ENCODE measurements at regions not wholly inside any gene's neighbourhood (a gene's known extent, or its start where the extent isn't known, plus 50 kb on each side); places are given as distances from the start of the nearest gene placed in this dataset.
A peak's percentile ranks its signal among the peaks of the same experiment; 100 is the strongest.

GRCh38 chr21:18069875-18070274, 174.8 kb upstream of the CHODL start:
- Mint-ChIP-seq H3K4me3 (no peak overlapping the region), H3K9me3 (peaks cover 0 to 2% of the 10 kb centered on the region in 2 donors), H3K27me3 (no peaks in the 10 kb centered on the region), H3K4me1 (ENCODE audit: low read depth in 2 of 2) (no peaks in the 10 kb centered on the region), H3K36me3 (ENCODE audit: insufficient read depth) (no peaks in the 10 kb centered on the region), H3K27ac (no peak overlapping the region)
- DNase-seq (no peak), ATAC-seq (replicated peaks) (no peak)

- Mint-ChIP-seq H3K36me3 (ENCODE audit: insufficient read depth) (no peaks in the 10 kb centered on the region), H3K9me3 (peaks cover 2 to 5% of the 10 kb centered on the region in 2 donors), H3K27me3 (no peaks in the 10 kb centered on the region), H3K4me1 (ENCODE audit: low read depth in 2 of 2) (peaks cover 0 to 2% of the 10 kb centered on the region in 2 donors), H3K27ac (no peak overlapping the region), H3K4me3 (no peak overlapping the region)
- no peak for ATAC-seq (replicated peaks)
- DNase-seq: no peak
Observed at GRCh38 chr21:18060402-18060801, 184.2 kb upstream of the CHODL start.

GRCh38 chr21:18058731-18059398, 185.8 kb upstream of the CHODL start:
- Mint-ChIP-seq H3K4me3 (no peak overlapping the region), H3K36me3 (ENCODE audit: insufficient read depth) (no peaks in the 10 kb centered on the region), H3K9me3 (peaks cover 2 to 5% of the 10 kb centered on the region in 2 donors), H3K27me3 (no peaks in the 10 kb centered on the region), H3K27ac (no peak overlapping the region), H3K4me1 (ENCODE audit: low read depth in 2 of 2) (peaks cover 0 to 2% of the 10 kb centered on the region in 2 donors)
- no peak for DNase-seq
- no peak for ATAC-seq (replicated peaks)

GRCh38 chr21:18053151-18053550, 191.5 kb upstream of the CHODL start:
- ATAC-seq (replicated peaks): no peak
- H3K27ac Mint-ChIP-seq: no peak overlapping the region
- no peaks in the 10 kb centered on the region for H3K4me1 Mint-ChIP-seq (ENCODE audit: low read depth in 2 of 2)
- H3K36me3 Mint-ChIP-seq (ENCODE audit: insufficient read depth): no peaks in the 10 kb centered on the region
- no peak for DNase-seq
- no peaks in the 10 kb centered on the region for H3K27me3 Mint-ChIP-seq
- no peak overlapping the region for H3K4me3 Mint-ChIP-seq
- H3K9me3 Mint-ChIP-seq: no peaks in the 10 kb centered on the region

GRCh38 chr21:18049461-18049860, 195.2 kb upstream of the CHODL start:
- Mint-ChIP-seq H3K27me3 (no peaks in the 10 kb centered on the region), H3K27ac (no peak overlapping the region), H3K4me1 (ENCODE audit: low read depth in 2 of 2) (no peaks in the 10 kb centered on the region), H3K36me3 (ENCODE audit: insufficient read depth) (no peaks in the 10 kb centered on the region), H3K4me3 (no peak overlapping the region), H3K9me3 (no peaks in the 10 kb centered on the region)
- no peak for DNase-seq
- ATAC-seq (replicated peaks): no peak

- H3K4me1 Mint-ChIP-seq (ENCODE audit: low read depth in 2 of 2): no peaks in the 10 kb centered on the region
- H3K27me3 Mint-ChIP-seq: no peaks in the 10 kb centered on the region
- ATAC-seq (replicated peaks) (peak; percentile 51), DNase-seq (peak in 2 of 3 experiments; percentile 1 to 2)
- no peaks in the 10 kb centered on the region for H3K9me3 Mint-ChIP-seq
- H3K36me3 Mint-ChIP-seq (ENCODE audit: insufficient read depth): no peaks in the 10 kb centered on the region
- no peak overlapping the region for H3K27ac Mint-ChIP-seq
- no peak overlapping the region for H3K4me3 Mint-ChIP-seq
Observed at GRCh38 chr21:18041012-18041411, 203.6 kb upstream of the CHODL start.

- DNase-seq (no peak), ATAC-seq (replicated peaks) (no peak)
- Mint-ChIP-seq H3K36me3 (ENCODE audit: insufficient read depth) (no peaks in the 10 kb centered on the region), H3K27ac (no peak overlapping the region), H3K4me1 (ENCODE audit: low read depth in 2 of 2) (no peaks in the 10 kb centered on the region), H3K27me3 (no peaks in the 10 kb centered on the region), H3K9me3 (no peaks in the 10 kb centered on the region), H3K4me3 (no peak overlapping the region)
Observed at GRCh38 chr21:18030248-18030647, 211.1 kb upstream of the C21orf91 start.

GRCh38 chr21:18026359-18026758, 207.2 kb upstream of the C21orf91 start:
- DNase-seq: no peak

GRCh38 chr21:18023711-18024110, 204.6 kb upstream of the C21orf91 start:
- H3K36me3 Mint-ChIP-seq (ENCODE audit: insufficient read depth): no peaks in the 10 kb centered on the region
- H3K4me1 Mint-ChIP-seq (ENCODE audit: low read depth in 2 of 2): no peaks in the 10 kb centered on the region
- no peak overlapping the region for H3K4me3 Mint-ChIP-seq
- H3K27me3 Mint-ChIP-seq: peaks cover 0 to 7% of the 10 kb centered on the region in 2 donors
- ATAC-seq (replicated peaks) (no peak), DNase-seq (no peak)
- H3K9me3 Mint-ChIP-seq: peaks cover 0 to 2% of the 10 kb centered on the region in 2 donors
- no peak overlapping the region for H3K27ac Mint-ChIP-seq

More at GRCh38 chr21:18026359-18026758, 207.2 kb upstream of the C21orf91 start:
- Mint-ChIP-seq H3K9me3 (peaks cover 0 to 2% of the 10 kb centered on the region in 2 donors), H3K4me3 (no peak overlapping the region), H3K27me3 (peaks cover 0 to 7% of the 10 kb centered on the region in 2 donors), H3K4me1 (ENCODE audit: low read depth in 2 of 2) (no peaks in the 10 kb centered on the region), H3K36me3 (ENCODE audit: insufficient read depth) (no peaks in the 10 kb centered on the region), H3K27ac (no peak overlapping the region)
- ATAC-seq (replicated peaks): no peak

GRCh38 chr21:18023157-18023556, 204.0 kb upstream of the C21orf91 start:
- ATAC-seq (replicated peaks) (no peak), DNase-seq (no peak)
- peaks cover 0 to 7% of the 10 kb centered on the region in 2 donors for H3K27me3 Mint-ChIP-seq
- no peaks in the 10 kb centered on the region for H3K4me1 Mint-ChIP-seq (ENCODE audit: low read depth in 2 of 2)
- no peak overlapping the region for H3K27ac Mint-ChIP-seq
- peaks cover 0 to 2% of the 10 kb centered on the region in 2 donors for H3K9me3 Mint-ChIP-seq
- no peak overlapping the region for H3K4me3 Mint-ChIP-seq
- no peaks in the 10 kb centered on the region for H3K36me3 Mint-ChIP-seq (ENCODE audit: insufficient read depth)

GRCh38 chr21:18007121-18007520, 188.0 kb upstream of the C21orf91 start:
- no peaks in the 10 kb centered on the region for H3K4me1 Mint-ChIP-seq (ENCODE audit: low read depth in 2 of 2)
- DNase-seq: no peak
- no peak overlapping the region for H3K27ac Mint-ChIP-seq
- no peak overlapping the region for H3K4me3 Mint-ChIP-seq
- no peaks in the 10 kb centered on the region for H3K27me3 Mint-ChIP-seq
- ATAC-seq (replicated peaks): no peak
- no peaks in the 10 kb centered on the region for H3K36me3 Mint-ChIP-seq (ENCODE audit: insufficient read depth)
- peaks cover 0 to 2% of the 10 kb centered on the region in 2 donors for H3K9me3 Mint-ChIP-seq

- Mint-ChIP-seq H3K27me3 (no peaks in the 10 kb centered on the region), H3K9me3 (peaks cover 0 to 2% of the 10 kb centered on the region in 2 donors), H3K4me1 (ENCODE audit: low read depth in 2 of 2) (no peaks in the 10 kb centered on the region), H3K27ac (no peak overlapping the region), H3K36me3 (ENCODE audit: insufficient read depth) (no peaks in the 10 kb centered on the region), H3K4me3 (no peak overlapping the region)
- DNase-seq (no peak), ATAC-seq (replicated peaks) (no peak)
Observed at GRCh38 chr21:18006691-18007090, 187.5 kb upstream of the C21orf91 start.

GRCh38 chr21:18002393-18002792, 183.2 kb upstream of the C21orf91 start:
- ATAC-seq (replicated peaks) (no peak), DNase-seq (no peak)
- Mint-ChIP-seq H3K4me1 (ENCODE audit: low read depth in 2 of 2) (peaks cover 0 to 2% of the 10 kb centered on the region in 2 donors), H3K27me3 (no peaks in the 10 kb centered on the region), H3K36me3 (ENCODE audit: insufficient read depth) (no peaks in the 10 kb centered on the region), H3K27ac (no peak overlapping the region), H3K4me3 (no peak overlapping the region), H3K9me3 (peaks cover 0 to 6% of the 10 kb centered on the region in 2 donors)

- H3K4me3 Mint-ChIP-seq: no peak overlapping the region
- ATAC-seq (replicated peaks) (no peak), DNase-seq (no peak)
- H3K4me1 Mint-ChIP-seq (ENCODE audit: low read depth in 2 of 2): peaks cover 0 to 2% of the 10 kb centered on the region in 2 donors
- no peaks in the 10 kb centered on the region for H3K27me3 Mint-ChIP-seq
- H3K9me3 Mint-ChIP-seq: peaks cover 0 to 6% of the 10 kb centered on the region in 2 donors
- H3K27ac Mint-ChIP-seq: no peak overlapping the region
- H3K36me3 Mint-ChIP-seq (ENCODE audit: insufficient read depth): no peaks in the 10 kb centered on the region
Observed at GRCh38 chr21:18000981-18001686, 182.0 kb upstream of the C21orf91 start.

Data from effector memory CD8-positive, alpha-beta T cell (primary cell).